GM20000 (cell line): ENCODE measurements at regions not wholly inside any gene's neighbourhood (a gene's known extent, or its start where the extent isn't known, plus 50 kb on each side); places are given as distances from the start of the nearest gene placed in this dataset.

Source experiments
- DNase-seq: peaks from one replicate; pipeline ENCODE4 v3.0.0; 2012; ENCODE audit warnings: low spot score
- TF ChIP-seq, protein P1 (sequence below): IDR thresholded peaks from 2 replicates; pipeline ENCODE4 v1.5.1; 2012; ENCODE audit warnings: mild to moderate bottlenecking, control low read depth; ENCODE audit errors: extremely low read depth, missing control alignments

DNA sequence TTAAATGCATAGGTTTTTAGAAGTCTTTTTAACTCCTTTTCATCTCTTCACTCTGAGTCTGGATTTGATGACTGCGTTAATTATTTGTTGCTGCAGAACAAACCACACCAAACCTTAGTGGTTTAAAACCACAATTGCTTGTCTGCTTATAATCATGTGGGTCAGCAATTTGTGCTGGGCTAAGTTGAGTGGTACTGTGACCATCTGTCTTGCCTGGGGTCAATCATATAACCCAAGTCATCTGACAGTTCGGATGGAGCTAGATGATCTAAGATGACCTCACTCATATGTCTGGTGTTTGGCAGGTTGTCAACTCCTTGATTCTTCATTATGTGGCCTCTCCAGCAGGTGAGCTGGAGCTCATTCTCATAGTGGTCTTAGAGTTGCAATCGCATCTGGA, 219.1 kb upstream of the ELAVL2 start:
- no peak for DNase-seq
- TF ChIP-seq, protein P1, sequence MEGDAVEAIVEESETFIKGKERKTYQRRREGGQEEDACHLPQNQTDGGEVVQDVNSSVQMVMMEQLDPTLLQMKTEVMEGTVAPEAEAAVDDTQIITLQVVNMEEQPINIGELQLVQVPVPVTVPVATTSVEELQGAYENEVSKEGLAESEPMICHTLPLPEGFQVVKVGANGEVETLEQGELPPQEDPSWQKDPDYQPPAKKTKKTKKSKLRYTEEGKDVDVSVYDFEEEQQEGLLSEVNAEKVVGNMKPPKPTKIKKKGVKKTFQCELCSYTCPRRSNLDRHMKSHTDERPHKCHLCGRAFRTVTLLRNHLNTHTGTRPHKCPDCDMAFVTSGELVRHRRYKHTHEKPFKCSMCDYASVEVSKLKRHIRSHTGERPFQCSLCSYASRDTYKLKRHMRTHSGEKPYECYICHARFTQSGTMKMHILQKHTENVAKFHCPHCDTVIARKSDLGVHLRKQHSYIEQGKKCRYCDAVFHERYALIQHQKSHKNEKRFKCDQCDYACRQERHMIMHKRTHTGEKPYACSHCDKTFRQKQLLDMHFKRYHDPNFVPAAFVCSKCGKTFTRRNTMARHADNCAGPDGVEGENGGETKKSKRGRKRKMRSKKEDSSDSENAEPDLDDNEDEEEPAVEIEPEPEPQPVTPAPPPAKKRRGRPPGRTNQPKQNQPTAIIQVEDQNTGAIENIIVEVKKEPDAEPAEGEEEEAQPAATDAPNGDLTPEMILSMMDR: no peak

DNA sequence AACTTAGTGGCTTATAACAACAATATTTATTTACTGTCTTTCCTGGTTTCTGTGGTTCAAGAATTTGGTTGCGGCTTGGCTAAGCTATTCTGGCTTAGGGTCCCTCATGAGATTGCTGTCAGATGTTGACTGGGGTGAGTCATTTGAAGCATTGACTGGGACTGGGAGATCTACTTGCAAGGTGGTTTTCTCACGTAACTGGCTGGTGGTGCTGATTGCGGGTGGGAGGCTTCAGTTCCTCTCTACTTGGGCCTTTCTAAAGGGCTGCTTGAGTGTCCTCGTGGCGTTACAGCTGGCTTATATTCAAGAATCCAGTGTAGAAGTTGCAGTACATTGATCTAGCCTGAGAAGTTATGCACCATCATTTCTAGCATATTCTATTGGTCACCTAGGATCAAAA, 218.5 kb upstream of the ELAVL2 start:
- TF ChIP-seq, protein P1: no peak
- DNase-seq: no peak

DNA sequence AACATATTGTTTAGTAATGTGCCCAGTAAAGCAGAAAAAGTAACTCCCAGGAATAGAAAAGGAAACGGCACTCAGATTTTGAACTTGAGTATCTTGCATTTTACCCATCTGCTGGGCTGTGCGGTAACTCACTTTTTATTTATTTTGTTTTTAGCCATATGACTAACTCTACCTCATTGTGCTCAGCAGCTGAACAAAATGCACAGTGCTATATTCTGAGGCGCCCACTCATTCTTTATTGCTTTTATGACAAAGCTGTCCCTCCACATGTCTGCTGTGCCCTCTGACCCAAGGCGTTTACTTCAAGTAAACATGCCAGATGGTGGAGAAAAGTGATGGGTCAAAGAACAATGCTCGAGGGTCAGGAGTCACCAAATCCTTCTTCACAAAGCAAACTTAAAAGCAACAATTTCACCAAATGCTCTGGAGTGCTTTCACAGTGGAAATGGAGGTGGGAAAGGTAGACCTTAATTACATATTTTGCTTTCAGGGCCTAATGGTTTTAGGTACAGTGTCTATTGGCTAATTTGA, 215.2 kb upstream of the ELAVL2 start:
- no peak for DNase-seq
- TF ChIP-seq, protein P1: no peak

DNA sequence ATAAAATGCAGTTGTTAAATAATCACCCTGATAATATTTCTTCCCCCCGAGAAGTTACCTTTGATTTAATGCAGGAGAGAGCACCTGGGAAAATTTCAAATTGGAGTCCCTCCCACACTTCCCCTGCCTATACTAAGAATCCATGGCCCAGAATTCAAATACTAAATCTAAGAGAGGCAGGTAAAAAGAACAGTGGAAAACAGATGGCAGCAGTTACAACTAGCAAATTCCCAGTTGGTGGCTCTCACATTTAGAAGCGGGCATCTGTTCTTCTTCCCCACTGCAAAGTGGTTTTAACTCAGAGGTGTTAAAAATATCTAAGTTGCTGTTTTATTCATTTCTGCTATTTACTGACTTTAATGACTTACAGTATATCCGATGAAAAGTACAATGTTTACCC, 210.4 kb upstream of the ELAVL2 start:
- DNase-seq: no peak
- TF ChIP-seq, protein P1: no peak

DNA sequence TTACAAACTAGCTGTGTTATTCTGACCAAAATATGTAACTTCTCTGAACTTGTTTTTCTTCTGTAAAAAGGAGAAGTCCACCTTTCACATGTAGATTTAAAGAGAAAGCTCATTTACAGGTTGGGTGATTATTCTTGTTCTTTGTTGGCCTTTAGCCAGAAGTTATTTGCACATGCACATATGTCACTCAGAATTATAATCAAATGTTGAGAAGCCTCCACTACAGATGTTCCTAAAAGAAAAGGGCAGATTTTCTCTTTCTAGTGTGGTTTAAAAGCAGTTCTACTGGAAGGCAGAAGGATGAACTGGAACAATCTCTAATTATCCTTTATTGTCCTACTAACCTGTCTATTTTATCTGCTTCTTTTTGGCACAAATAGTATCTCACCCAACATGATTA, 209.8 kb upstream of the ELAVL2 start:
- no peak for DNase-seq
- TF ChIP-seq, protein P1: no peak

DNA sequence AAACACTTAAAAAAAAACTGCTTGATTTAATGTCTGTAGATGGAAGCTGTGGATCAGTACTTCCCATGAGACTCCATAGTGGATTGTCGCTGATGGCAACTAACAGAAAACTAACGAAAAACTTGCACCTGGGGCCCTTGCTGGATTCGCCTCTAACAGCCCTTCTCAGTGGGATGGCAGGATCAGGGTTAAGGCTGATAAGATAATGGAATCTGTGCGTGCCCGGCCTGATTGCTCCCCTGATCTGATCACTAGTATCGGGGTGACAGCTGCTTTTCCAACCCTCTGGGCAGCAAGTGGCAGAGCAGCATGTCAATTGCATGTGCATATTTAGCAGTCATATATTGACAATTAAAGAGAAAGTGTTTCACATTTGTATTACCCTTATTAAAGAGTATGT, 185.8 kb upstream of the ELAVL2 start:
- DNase-seq: no peak
- TF ChIP-seq, protein P1: no peak

DNA sequence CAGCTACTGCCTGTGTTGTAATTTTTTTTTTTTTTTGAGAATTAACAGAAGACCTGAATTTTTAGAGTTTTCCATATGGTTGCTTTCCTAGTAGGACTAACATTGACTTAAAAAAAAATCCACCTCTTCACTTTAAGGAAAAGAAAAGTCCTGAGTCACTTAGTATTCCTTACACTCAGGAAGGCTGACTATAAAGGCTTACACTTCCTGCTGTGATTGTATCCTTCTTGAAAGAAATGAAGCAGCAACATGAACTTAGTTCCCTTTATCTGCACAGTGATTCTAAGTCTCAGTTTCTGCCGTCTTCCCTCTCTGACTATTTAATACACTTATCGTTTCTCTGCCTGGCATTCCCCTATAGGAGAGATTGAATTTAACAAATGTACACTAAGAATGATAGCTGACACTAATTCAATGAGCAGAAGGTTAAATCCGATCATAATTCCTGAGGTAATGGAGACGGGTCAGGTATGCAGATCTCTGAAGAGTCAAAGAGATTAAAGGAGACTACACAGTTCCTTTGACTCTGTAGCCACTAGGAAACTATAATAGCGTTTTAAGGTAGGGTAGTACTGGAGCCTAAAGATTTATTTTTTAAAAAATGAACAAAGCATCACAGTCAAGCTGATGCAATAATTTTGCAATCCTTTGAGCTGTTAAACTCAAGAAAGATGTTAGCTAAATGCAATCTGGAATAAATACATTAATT, 185.1 kb upstream of the ELAVL2 start:
- DNase-seq: no peak
- TF ChIP-seq, protein P1: no peak
